WTC11 (cell line): ENCODE measurements at regions not wholly inside any gene's neighbourhood (a gene's known extent, or its start where the extent isn't known, plus 50 kb on each side); places are given as distances from the start of the nearest gene placed in this dataset.

ENCODE experiments used
- CREB1 ChIP-seq: sonication (generic); formaldehyde crosslinking; IDR thresholded peaks from 2 replicates; pipeline ENCODE4 v1.8.0; 2023; ENCODE audit warnings: mild to moderate bottlenecking, missing genetic modification reagents
- JUN ChIP-seq: sonication (generic); formaldehyde crosslinking; IDR thresholded peaks from 2 replicates; pipeline ENCODE4 v1.8.0; 2023; ENCODE audit warnings: mild to moderate bottlenecking, missing genetic modification reagents
- KAT7 ChIP-seq: sonication (generic); formaldehyde crosslinking; IDR thresholded peaks from 2 replicates; pipeline ENCODE4 v1.8.1; 2023; ENCODE audit warnings: missing genetic modification reagents, mild to moderate bottlenecking, borderline replicate concordance
- NR3C1 ChIP-seq: sonication (generic); formaldehyde crosslinking; conservative IDR thresholded peaks from 2 replicates; pipeline ENCODE4 v1.8.1; 2023; ENCODE audit warnings: low read depth, mild to moderate bottlenecking, missing genetic modification reagents
- ZNF121 ChIP-seq: sonication (generic); formaldehyde crosslinking; IDR thresholded peaks from 2 replicates; pipeline ENCODE4 v1.8.0; 2023; ENCODE audit warnings: missing genetic modification reagents
- ZNF396 ChIP-seq: fragments of 250-450 bp; sonication (Bioruptor Pico); IDR thresholded peaks from 2 replicates; pipeline ENCODE4 v1.8.0; 2021; ENCODE audit warnings: mild to moderate bottlenecking, moderate library complexity, borderline replicate concordance
- TF ChIP-seq, protein P1 (sequence below): sonication (generic); formaldehyde crosslinking; conservative IDR thresholded peaks from 2 replicates; pipeline ENCODE4 v1.8.1; 2022; ENCODE audit warnings: mild to moderate bottlenecking, missing genetic modification reagents
- TF ChIP-seq, protein P2 (sequence below): fragments of 200-600 bp; IDR thresholded peaks from 2 replicates; pipeline ENCODE4 v1.8.0; 2022; ENCODE audit warnings: antibody characterized with exemption
- TF ChIP-seq, protein P3 (sequence below): sonication (generic); formaldehyde crosslinking; IDR thresholded peaks from 2 replicates; pipeline ENCODE4 v1.8.1; 2022; ENCODE audit warnings: mild to moderate bottlenecking, missing genetic modification reagents, moderate library complexity, borderline replicate concordance
- TF ChIP-seq, protein P4 (sequence below): sonication (generic); formaldehyde crosslinking; IDR thresholded peaks from 2 replicates; pipeline ENCODE4 v1.8.1; 2022; ENCODE audit warnings: low read depth, mild to moderate bottlenecking, moderate library complexity, missing genetic modification reagents, borderline replicate concordance
- TF ChIP-seq, protein P5 (sequence below): sonication (generic); formaldehyde crosslinking; IDR thresholded peaks from 2 replicates; pipeline ENCODE4 v1.8.0; 2022; ENCODE audit warnings: mild to moderate bottlenecking, missing genetic modification reagents

DNA sequence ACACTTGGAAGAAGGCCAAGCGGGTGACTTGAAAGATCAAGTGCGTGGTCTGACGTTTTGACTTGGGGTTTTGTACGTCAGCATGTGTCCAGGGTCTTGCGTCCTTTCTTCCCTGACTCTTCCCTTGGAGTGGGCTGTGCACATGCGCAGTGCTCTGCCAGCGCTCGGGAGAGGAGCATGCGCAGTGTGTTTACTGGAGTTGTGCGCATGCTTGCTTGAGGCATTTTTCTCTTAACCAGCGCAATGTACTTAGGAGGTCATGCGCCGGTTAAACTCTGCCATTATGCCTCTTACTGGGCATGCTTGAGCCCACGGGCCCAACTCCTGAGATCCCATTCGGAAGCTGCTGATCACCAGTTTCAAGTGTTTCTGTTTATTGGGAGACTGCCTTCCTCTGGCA is 242.5 kb upstream of the AJAP1 start:
- TF ChIP-seq ZNF396 (CRISPR knock-in tag), result no peak
- TF ChIP-seq, protein P1, sequence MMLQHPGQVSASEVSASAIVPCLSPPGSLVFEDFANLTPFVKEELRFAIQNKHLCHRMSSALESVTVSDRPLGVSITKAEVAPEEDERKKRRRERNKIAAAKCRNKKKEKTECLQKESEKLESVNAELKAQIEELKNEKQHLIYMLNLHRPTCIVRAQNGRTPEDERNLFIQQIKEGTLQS, result no peak
- TF ChIP-seq CREB1 (CRISPR knock-in tag), result no peak
- TF ChIP-seq NR3C1 (CRISPR knock-in tag), result no peak
- TF ChIP-seq, protein P2, sequence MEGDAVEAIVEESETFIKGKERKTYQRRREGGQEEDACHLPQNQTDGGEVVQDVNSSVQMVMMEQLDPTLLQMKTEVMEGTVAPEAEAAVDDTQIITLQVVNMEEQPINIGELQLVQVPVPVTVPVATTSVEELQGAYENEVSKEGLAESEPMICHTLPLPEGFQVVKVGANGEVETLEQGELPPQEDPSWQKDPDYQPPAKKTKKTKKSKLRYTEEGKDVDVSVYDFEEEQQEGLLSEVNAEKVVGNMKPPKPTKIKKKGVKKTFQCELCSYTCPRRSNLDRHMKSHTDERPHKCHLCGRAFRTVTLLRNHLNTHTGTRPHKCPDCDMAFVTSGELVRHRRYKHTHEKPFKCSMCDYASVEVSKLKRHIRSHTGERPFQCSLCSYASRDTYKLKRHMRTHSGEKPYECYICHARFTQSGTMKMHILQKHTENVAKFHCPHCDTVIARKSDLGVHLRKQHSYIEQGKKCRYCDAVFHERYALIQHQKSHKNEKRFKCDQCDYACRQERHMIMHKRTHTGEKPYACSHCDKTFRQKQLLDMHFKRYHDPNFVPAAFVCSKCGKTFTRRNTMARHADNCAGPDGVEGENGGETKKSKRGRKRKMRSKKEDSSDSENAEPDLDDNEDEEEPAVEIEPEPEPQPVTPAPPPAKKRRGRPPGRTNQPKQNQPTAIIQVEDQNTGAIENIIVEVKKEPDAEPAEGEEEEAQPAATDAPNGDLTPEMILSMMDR, result no peak
- TF ChIP-seq, protein P3, sequence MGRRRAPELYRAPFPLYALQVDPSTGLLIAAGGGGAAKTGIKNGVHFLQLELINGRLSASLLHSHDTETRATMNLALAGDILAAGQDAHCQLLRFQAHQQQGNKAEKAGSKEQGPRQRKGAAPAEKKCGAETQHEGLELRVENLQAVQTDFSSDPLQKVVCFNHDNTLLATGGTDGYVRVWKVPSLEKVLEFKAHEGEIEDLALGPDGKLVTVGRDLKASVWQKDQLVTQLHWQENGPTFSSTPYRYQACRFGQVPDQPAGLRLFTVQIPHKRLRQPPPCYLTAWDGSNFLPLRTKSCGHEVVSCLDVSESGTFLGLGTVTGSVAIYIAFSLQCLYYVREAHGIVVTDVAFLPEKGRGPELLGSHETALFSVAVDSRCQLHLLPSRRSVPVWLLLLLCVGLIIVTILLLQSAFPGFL, result no peak
- TF ChIP-seq KAT7 (CRISPR knock-in tag), result no peak
- TF ChIP-seq, protein P4, sequence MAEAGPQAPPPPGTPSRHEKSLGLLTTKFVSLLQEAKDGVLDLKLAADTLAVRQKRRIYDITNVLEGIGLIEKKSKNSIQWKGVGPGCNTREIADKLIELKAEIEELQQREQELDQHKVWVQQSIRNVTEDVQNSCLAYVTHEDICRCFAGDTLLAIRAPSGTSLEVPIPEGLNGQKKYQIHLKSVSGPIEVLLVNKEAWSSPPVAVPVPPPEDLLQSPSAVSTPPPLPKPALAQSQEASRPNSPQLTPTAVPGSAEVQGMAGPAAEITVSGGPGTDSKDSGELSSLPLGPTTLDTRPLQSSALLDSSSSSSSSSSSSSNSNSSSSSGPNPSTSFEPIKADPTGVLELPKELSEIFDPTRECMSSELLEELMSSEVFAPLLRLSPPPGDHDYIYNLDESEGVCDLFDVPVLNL (CRISPR knock-in tag), result no peak
- TF ChIP-seq JUN (CRISPR knock-in tag), result no peak
- no peak for TF ChIP-seq ZNF121 (CRISPR knock-in tag)
- TF ChIP-seq, protein P5, sequence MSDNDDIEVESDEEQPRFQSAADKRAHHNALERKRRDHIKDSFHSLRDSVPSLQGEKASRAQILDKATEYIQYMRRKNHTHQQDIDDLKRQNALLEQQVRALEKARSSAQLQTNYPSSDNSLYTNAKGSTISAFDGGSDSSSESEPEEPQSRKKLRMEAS (CRISPR knock-in tag), result no peak
